ENCODE measurements at regions not wholly inside any gene's neighbourhood (a gene's known extent, or its start where the extent isn't known, plus 50 kb on each side); places are given as distances from the start of the nearest gene placed in this dataset.
"Not testable (repeated sequence)": the region's sequence is repeated elsewhere in the genome, so short reads cannot be mapped to it uniquely, and the experiment has no call there.

DNA sequence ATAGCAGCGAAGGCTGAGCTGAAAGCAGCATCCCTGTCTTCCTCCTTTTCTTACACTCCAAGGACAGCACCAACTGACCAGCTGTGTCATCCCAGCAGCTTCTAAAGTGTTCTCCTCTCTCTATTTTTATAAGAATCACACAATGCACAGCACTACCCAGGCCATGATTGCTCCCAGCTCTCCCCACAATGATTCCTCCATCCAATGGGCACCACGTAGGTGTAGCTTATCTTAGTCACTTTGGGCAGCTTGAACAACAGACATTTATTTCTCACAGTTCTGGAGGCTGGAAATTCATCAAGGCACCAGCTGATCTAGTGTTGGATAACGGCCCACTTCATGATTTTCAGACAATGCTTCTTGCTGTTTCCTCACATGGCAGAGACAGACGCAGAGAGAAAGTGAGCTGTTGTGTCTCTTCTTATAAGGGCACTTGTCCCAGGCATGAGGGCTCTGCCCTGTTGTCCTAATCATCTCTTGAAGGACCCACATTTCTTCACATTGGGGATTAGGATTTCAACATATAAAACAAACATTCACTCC lies 92.0 kb upstream of the CDC14C start:
- no peak for DNase-seq

DNA sequence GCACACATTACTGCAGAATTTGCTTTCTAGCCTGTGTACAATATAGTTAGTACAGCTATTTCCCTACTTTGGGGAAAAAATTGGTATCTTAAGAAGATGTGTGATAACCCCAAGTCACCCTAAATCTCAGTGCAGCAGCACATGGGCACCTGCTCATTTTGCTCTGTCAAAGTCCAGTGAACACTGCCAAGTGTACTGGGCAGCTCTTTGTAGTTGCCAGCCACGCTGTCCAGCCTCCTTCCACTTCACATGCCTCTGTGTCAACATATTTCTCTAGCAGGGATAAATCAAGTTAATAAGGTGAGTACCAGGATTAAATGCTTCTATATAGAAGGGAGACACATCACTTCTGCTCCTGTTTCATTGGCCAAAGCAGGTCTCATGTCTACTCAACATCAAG lies 87.1 kb upstream of the CDC14C start:
- no peak for DNase-seq

DNA sequence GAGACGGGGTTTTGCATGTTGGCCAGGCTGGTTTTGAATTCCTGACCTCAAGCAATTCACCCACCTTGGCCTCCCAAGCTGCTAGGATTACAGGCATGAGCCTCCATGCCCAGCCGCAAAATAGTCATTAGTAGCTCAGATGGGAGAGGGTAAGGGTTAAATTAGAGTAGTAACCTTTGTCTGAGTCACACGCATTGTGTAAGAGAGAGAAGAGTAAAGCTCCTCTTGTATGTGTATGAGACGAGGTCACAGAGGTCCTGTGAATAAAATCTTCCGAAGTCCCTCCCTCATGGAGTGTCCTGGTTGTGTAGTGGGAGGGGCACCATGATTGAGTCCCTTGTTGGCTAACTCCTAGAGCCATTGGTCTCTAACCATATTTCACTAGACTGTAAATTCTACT lies 85.2 kb upstream of the CDC14C start:
- DNase-seq: no peak

DNA sequence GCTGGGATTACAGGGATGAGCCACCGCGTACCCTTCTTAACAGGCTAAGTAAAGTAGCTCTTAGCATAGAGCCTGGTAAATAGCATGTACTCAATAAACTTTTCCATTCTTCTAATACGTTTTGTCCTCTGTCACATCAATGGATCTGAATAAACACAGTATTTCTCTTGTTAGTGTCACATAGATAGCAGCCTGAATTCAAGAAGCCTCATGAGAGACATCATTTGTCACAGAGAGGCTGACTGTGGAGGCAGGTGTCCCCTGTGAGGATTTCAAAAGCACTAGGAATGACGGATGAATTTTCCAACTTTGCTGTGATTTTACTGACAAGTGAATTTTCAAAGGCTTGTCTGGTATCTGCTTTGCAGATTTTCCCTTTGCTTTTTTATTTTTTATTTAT lies 82.6 kb upstream of the CDC14C start:
- DNase-seq: no peak

DNA sequence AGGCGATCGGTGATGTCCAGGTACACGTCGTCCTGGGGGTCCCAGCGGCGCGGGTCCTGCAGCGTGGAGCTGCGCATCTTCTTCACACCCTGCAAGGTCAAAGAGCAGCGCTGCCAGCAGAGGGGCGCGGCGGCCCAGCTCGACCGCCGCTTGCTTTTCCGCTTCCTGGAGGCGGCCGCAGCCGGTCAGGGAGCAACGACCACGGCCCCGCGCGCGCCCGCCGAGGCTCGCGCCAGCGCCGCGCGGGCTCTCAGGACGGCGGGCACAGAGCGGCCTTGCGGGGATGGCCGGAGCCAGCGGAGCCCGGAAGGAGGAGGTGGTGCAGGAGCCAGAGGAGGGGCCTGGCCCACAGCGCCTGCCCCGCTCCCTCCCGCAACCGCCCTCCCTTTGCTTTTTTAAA lies 76.4 kb upstream of the CDC14C start:
- DNase-seq: no peak

DNA sequence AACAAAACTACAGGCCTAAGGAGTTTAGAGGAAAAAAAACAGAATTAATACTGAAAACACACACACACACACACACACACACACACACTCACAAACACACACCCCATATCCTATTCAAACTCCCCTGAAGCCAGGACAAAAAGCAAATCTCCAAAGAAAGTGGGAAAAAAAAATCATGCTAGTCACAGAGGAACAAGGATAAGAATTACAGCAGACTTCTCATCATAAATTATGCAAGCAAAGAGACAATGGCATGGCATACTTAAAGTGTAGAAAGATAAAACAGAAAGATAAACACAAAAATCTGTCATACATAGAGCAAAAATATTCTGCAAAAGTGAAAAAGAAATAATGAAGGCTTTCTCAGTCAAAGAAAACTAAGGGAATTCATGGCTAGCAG lies 63.9 kb upstream of the CDC14C start:
- DNase-seq: not testable (repeated sequence)

DNA sequence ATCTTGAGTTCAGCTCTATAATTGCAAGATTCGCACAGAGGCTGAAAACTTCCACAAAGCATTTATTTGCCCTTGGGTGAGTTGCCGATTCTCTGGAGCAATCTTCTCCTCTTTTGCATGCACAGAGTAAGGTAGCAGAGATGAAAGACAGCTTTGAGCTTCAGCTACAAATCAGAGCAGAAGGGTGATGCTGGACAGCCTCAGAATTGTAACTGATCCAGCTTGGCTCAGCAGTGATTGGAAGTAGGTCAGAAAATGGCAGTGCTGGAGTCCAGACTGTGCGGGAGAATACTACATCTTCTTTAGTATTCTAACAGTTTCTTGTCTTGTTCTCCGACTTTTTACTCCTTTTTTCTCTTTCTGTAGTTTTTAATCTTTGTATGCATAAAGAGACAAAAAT lies 55.4 kb upstream of the CDC14C start:
- DNase-seq: no peak

DNA sequence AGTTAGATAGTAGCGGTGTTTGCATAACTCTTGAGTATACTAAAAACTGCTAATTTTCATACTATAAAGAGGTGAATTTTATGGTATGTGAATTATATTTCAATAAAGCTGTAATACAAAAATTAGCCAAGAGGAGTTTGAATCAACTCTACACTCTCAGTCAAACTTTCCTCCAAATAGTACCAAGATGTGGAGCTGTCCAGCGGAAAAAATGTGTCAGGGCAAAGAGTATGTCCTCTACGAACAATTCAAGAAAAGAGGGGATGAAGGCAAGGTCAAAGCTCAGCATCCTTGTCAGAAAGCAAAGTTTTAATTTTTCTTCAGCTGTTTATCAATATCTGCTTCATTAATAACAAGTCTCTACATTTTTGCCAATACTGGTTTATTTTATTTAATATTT lies 51.8 kb upstream of the CDC14C start:
- DNase-seq: no peak

All from NCI-H748 treated with DMSO at 0.1 percent for 48 hours (cell line).